H7 (cell line): ENCODE measurements at regions not wholly inside any gene's neighbourhood (a gene's known extent, or its start where the extent isn't known, plus 50 kb on each side); places are given as distances from the start of the nearest gene placed in this dataset.

Experiments
- DNase-seq: peaks from one replicate; pipeline ENCODE4 v3.0.0; 2012
- H3K27me3 ChIP-seq: 2 replicates; pipeline ENCODE4 v1.6.0; 2011; ENCODE audit warnings: mild to moderate bottlenecking, low read length; ENCODE audit not compliant: control insufficient read depth, insufficient read depth
- H3K36me3 ChIP-seq: replicated peaks from 2 replicates; pipeline ENCODE4 v1.5.1; 2011; ENCODE audit warnings: low read length; ENCODE audit not compliant: control insufficient read depth, insufficient read depth
- H3K4me3 ChIP-seq: 2 replicates; pipeline ENCODE4 v1.5.1; 2011; ENCODE audit warnings: low read depth, mild to moderate bottlenecking, control low read depth, low read length, moderate library complexity; ENCODE audit not compliant: insufficient read depth

- no peak overlapping the region for H3K4me3 ChIP-seq
- no peaks in the 10 kb centered on the region for H3K36me3 ChIP-seq
- peak; percentile 2 for DNase-seq
- no peaks in the 10 kb centered on the region for H3K27me3 ChIP-seq
Observed at GRCh38 chr11:95592471-95592870, 197.1 kb downstream of the FAM76B start.

DNA sequence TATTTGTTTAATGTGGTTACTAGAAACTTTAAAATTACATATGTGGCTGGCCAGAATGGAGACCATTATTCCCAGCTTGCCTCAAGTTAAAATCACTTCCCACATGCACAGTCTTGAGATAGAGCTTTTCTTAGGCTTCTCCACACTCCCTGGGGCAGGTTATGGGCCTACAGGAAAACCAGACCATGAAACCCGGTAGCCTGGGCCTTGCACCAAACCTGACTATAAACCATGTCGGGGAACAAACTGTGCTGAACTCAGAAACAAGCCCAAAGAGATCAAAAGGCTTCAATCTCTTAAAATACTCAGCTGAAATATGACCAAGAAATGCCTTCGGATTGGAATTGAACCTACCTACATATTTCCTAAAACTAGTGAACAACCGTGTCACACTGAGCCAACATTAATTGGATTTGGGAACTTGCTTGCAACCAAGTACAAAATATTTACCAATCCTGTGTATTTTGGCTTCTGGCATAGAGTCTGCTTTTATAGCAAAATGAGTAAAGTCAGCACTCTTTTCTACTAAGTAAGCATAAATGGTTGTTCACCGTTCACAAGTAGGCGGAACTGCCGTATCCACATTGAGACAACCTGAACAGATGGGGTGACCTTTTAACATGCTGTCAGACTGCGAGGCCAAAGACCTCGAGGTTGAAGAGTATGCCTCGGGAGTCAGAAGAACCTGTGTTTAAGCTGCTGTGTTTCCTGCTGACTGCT is 199.5 kb downstream of the FAM76B start:
- Histone ChIP-seq H3K36me3 (no peaks in the 10 kb centered on the region), H3K4me3 (no peak overlapping the region), H3K27me3 (no peaks in the 10 kb centered on the region)
- DNase-seq: no peak

DNA sequence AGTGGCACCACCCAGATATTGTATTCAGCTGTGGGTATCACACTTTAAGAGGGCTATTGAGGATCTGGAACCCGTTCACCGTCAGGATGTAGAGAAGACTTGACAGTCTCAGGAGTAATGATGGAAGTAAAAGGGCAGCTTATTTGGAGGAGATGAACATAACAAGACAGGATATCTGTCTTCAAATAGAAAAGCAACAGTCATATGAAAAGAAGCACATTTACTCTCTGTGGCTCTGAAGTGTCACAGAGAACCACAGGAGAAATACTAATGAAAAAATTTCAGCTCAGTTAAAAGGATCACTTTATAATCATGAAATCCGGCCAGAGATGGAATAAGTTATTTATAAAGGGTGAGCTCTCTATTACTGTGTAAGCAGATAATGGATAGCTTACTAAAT is 200.8 kb downstream of the FAM76B start:
- H3K36me3 ChIP-seq: no peaks in the 10 kb centered on the region
- no peaks in the 10 kb centered on the region for H3K27me3 ChIP-seq
- H3K4me3 ChIP-seq: no peak overlapping the region
- DNase-seq: no peak

DNA sequence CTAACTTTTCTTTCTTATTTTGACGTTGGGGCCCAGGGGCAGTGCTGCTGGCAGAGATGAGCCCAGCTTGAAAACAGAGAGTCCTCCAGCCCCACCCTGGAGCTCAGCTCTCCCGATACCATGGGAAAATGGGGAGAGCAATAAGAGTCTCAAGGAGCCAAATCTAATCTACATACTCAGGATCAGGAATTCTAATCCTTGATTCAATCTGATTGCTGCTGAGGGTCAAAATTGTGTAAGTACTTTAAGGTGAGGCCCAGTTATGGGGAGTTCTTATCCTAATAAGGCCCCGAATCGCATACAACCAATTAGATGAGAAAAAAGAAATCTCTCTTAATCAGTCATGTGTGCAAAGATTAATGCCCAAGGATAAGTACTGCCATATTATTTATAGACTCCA is 202.9 kb downstream of the FAM76B start:
- no peak for DNase-seq
- H3K36me3 ChIP-seq: no peaks in the 10 kb centered on the region
- no peaks in the 10 kb centered on the region for H3K27me3 ChIP-seq
- no peak overlapping the region for H3K4me3 ChIP-seq

- no peaks in the 10 kb centered on the region for H3K27me3 ChIP-seq
- DNase-seq: no peak
Observed at GRCh38 chr11:95586155-95586554, 203.4 kb downstream of the FAM76B start.

DNA sequence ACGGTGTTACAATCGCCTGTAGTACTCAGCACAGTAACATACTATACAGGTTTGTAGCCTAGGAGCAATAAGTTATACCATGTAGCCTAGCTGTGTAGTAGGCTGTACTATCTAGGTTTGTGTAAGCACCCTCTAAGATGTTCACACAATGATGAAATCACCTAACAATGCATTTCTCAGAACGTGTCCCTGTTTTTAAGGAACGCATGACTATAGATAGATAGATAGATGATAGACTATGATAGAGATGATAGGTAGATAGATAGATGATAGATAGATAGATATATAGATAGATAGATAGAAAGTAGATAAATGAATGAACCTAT is 203.9 kb downstream of the FAM76B start:
- Histone ChIP-seq H3K4me3 (no peak overlapping the region), H3K27me3 (no peaks in the 10 kb centered on the region), H3K36me3 (no peaks in the 10 kb centered on the region)
- DNase-seq: no peak

More at GRCh38 chr11:95586155-95586554, 203.4 kb downstream of the FAM76B start:
- H3K4me3 ChIP-seq: no peak overlapping the region
- H3K36me3 ChIP-seq: no peaks in the 10 kb centered on the region

DNA sequence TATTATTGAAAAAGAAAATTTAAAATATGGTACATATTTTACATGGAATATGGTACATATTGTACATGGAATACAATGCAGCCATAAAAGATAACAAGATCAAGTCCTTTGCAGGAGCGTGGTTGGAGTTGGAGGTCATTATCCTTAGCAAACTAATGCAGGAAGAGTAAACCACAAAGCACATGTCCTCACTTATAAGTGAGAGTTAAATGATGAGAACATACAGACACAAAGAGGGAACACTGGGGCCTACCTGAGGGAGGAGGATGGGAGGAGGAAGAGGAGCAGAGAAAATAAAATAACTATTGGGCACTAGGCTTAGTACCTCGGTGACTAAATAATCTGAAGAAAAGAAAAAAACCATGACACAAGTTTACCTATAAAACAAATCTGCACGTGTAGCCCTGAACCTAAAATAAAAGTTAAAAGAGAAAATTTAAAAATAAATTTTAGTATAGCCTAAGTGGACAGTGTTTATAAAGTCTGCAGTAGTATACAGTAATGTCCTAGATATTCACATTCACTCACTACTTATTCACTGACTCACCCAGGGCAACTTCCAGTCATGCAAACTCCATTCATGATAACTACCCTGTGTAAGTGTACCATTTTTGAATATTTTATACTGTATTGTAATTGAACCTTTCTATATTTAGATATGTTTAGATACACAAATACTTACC is 204.4 kb downstream of the FAM76B start:
- Histone ChIP-seq H3K36me3 (no peaks in the 10 kb centered on the region), H3K27me3 (no peaks in the 10 kb centered on the region), H3K4me3 (no peak overlapping the region)
- DNase-seq: no peak

DNA sequence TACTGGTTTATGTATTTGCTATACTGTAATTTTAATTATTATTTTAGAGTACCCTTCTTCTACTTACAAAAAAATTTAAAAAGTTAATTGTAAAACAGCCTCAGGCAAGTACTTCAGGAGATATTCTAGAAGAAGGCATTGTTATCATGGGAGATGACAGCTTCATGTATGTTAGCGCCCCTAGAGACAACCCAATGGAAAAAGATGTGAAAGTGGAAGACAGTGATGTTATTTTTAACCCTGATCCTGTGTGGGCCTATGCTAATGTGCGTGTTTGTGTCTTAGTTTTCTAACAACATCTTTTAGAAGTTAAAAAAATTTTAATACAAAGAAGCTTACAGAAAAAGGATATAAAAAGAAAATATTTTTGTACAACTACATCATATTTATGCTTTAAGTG is 205.0 kb downstream of the FAM76B start:
- Histone ChIP-seq H3K4me3 (no peak overlapping the region), H3K36me3 (no peaks in the 10 kb centered on the region), H3K27me3 (no peaks in the 10 kb centered on the region)
- DNase-seq: no peak

GRCh38 chr11:95584180-95584579 is 205.4 kb downstream of the FAM76B start:
- Histone ChIP-seq H3K36me3 (no peaks in the 10 kb centered on the region), H3K4me3 (no peak overlapping the region), H3K27me3 (no peaks in the 10 kb centered on the region)
- DNase-seq: no peak

GRCh38 chr11:95577716-95578460 is 211.7 kb downstream of the FAM76B start:
- H3K4me3 ChIP-seq: no peak overlapping the region
- no peaks in the 10 kb centered on the region for H3K27me3 ChIP-seq
- no peaks in the 10 kb centered on the region for H3K36me3 ChIP-seq
- DNase-seq: no peak

DNA sequence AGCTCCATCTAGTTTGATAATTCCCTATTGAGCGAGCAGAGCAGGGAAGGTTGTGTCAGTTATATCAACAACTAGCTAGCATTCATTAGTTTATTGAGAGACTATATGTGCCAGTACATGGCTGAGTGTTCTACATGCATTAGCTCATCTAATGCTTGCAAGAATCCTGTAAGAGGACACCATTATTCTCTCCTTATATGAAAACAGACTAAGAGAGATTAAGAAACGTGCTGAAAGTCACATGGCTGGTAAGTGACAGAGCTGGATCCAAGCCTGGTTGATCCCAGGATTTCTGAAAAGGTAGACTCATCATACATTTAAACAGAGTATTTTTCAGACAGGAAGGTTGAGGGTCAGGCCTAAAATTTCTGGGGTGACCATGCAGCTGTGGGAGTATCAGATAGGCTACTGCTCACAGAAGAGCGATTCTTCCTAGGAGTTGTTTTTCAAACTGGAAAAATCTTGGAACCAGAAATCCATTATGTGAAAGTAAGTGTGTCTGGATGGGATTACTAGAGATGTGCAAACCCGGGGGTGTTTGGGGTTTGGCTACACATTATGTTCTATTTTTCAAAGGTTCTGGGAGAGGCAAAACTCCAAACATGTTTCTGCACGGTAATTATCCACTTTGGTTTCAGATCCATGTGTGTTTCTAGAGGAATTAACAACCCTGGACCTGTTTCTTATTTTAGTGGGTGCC is 213.3 kb downstream of the FAM76B start:
- DNase-seq: no peak
- no peaks in the 10 kb centered on the region for H3K27me3 ChIP-seq
- H3K36me3 ChIP-seq: no peaks in the 10 kb centered on the region
- H3K4me3 ChIP-seq: no peak overlapping the region

- no peak for DNase-seq
- Histone ChIP-seq H3K4me3 (no peak overlapping the region), H3K27me3 (no peaks in the 10 kb centered on the region), H3K36me3 (no peaks in the 10 kb centered on the region)
Observed at GRCh38 chr11:95575517-95575916, 214.1 kb downstream of the FAM76B start.

- DNase-seq: no peak
- no peak overlapping the region for H3K4me3 ChIP-seq
- H3K27me3 ChIP-seq: no peaks in the 10 kb centered on the region
- no peaks in the 10 kb centered on the region for H3K36me3 ChIP-seq
Observed at GRCh38 chr11:95571718-95572260, 217.8 kb downstream of the FAM76B start.

DNA sequence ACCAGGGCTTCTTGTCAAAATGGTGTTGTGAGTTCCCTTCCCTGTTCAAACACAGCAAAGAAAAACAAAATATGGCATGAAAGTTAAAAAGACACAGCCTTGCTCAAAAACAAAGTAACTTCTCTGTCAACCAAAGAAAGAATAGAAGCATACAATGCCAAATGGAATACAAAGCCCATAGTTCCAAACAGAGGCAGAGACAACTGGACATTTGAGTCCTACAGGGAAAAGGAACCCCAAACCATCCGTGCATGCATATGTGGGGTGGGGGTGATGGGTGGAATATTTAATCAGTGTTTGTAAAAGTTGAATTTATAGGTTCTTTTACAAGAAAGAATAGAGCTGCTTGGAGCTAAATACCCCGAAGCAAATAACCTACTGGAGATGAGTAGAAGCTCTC is 218.7 kb downstream of the FAM76B start:
- DNase-seq: no peak
- no peaks in the 10 kb centered on the region for H3K36me3 ChIP-seq
- H3K4me3 ChIP-seq: no peak overlapping the region
- no peaks in the 10 kb centered on the region for H3K27me3 ChIP-seq
